Thyroid gland (tissue), 4 donors: ENCODE measurements at regions not wholly inside any gene's neighbourhood (a gene's known extent, or its start where the extent isn't known, plus 50 kb on each side); places are given as distances from the start of the nearest gene placed in this dataset.

ENCODE experiments used
- CTCF ChIP-seq, 6 experiments: fragments of 200-600 bp in 3 of 6; fragments of 450-650 bp in 3 of 6; sonication (generic) in 3 of 6; IDR thresholded peaks; one replicate each; pipeline ENCODE4 v1.5.1; 2016 to 2019; ENCODE audit warnings: antibody characterized with exemption in 6 of 6, mild to moderate bottlenecking in 2 of 6, inconsistent platforms in 1 of 6, moderate library complexity in 1 of 6
- POLR2A ChIP-seq, 2 donors: fragments of 450-650 bp; IDR thresholded peaks; one replicate each; pipeline ENCODE4 v1.6.1; 2017; ENCODE audit warnings: antibody characterized with exemption in 2 of 2, mild to moderate bottlenecking in 2 of 2, moderate library complexity in 1 of 2

GRCh38 chr10:21290499-21291160, 234.9 kb downstream of the SKIDA1 start:
- TF ChIP-seq POLR2A (IDR thresholded peaks at IDR 0.05): no peak
- TF ChIP-seq CTCF (IDR thresholded peaks at IDR 0.05): no peak
